BJ (cell line): ENCODE measurements at regions not wholly inside any gene's neighbourhood (a gene's known extent, or its start where the extent isn't known, plus 50 kb on each side); places are given as distances from the start of the nearest gene placed in this dataset.

ENCODE experiments used
- CTCF ChIA-PET: fragments of 350-600 bp; formaldehyde crosslinking; extraction: SDS; loops from one replicate; lab custom pipeline; 2021; ENCODE audit warnings: antibody characterized with exemption, inconsistent platforms; lab: Yijun Ruan, JAX
- POLR2A ChIA-PET: fragments of 300-600 bp; sonication (Branson Sonifier 250); formaldehyde crosslinking; extraction: SDS; loops from one replicate; lab custom pipeline; 2021; ENCODE audit warnings: antibody characterized with exemption; lab: Charles Lee
- DNase-seq: peaks from one replicate; pipeline ENCODE4 v3.0.0-alpha.2; 2011; ENCODE audit warnings: low read depth
- H3K27me3 ChIP-seq: 2 replicates; pipeline ENCODE4 v1.6.0; 2011; ENCODE audit warnings: low read length; ENCODE audit not compliant: control insufficient read depth, insufficient read depth
- H3K36me3 ChIP-seq: 2 replicates; pipeline ENCODE4 v1.5.1; 2011; ENCODE audit warnings: low read length; ENCODE audit not compliant: control insufficient read depth, insufficient read depth
- H3K4me3 ChIP-seq: 2 replicates; pipeline ENCODE4 v1.5.1; 2011; ENCODE audit warnings: low read depth, mild to moderate bottlenecking, control low read depth, low read length
- CTCF ChIP-seq: IDR thresholded peaks from 2 replicates; pipeline ENCODE4 v1.5.1; 2011; ENCODE audit warnings: low read depth, mild to moderate bottlenecking, control low read depth, inconsistent platforms, low read length, moderate library complexity; ENCODE audit not compliant: insufficient read depth

- no peaks in the 10 kb centered on the region for H3K27me3 ChIP-seq
- ChIA-PET CTCF (no interaction called here), POLR2A (no interaction called here)
- H3K4me3 ChIP-seq = no peak overlapping the region
- no peak for TF ChIP-seq CTCF
- DNase-seq = no peak
- no peaks in the 10 kb centered on the region for H3K36me3 ChIP-seq
Observed at GRCh38 chr1:57922130-57922529, 498.3 kb upstream of the DAB1 start.

- no peaks in the 10 kb centered on the region for H3K36me3 ChIP-seq
- ChIA-PET CTCF (no interaction called here), POLR2A (no interaction called here)
- H3K27me3 ChIP-seq = no peaks in the 10 kb centered on the region
- H3K4me3 ChIP-seq = no peak overlapping the region
- TF ChIP-seq CTCF = no peak
- no peak for DNase-seq
Observed at GRCh38 chr1:57916041-57916440, 492.2 kb upstream of the DAB1 start.

GRCh38 chr1:57911427-57911826, 487.6 kb upstream of the DAB1 start:
- Histone ChIP-seq H3K4me3 (no peak overlapping the region), H3K36me3 (no peaks in the 10 kb centered on the region), H3K27me3 (no peaks in the 10 kb centered on the region)
- no peak for DNase-seq
- TF ChIP-seq CTCF = no peak
- CTCF ChIA-PET = no interaction called here
- POLR2A ChIA-PET = no interaction called here

GRCh38 chr1:57910782-57911181, 486.9 kb upstream of the DAB1 start:
- CTCF ChIA-PET = no interaction called here

GRCh38 chr1:57910305-57910704, 486.4 kb upstream of the DAB1 start:
- H3K27me3 ChIP-seq = no peaks in the 10 kb centered on the region
- no peaks in the 10 kb centered on the region for H3K36me3 ChIP-seq
- POLR2A ChIA-PET = no interaction called here
- CTCF ChIA-PET = no interaction called here
- H3K4me3 ChIP-seq = no peak overlapping the region
- no peak for TF ChIP-seq CTCF
- DNase-seq = no peak

More at GRCh38 chr1:57910782-57911181, 486.9 kb upstream of the DAB1 start:
- H3K4me3 ChIP-seq = no peak overlapping the region
- no peak for TF ChIP-seq CTCF
- DNase-seq = no peak
- POLR2A ChIA-PET = no interaction called here
- no peaks in the 10 kb centered on the region for H3K27me3 ChIP-seq
- no peaks in the 10 kb centered on the region for H3K36me3 ChIP-seq
